ENCODE measurements at regions not wholly inside any gene's neighbourhood (a gene's known extent, or its start where the extent isn't known, plus 50 kb on each side); places are given as distances from the start of the nearest gene placed in this dataset.

- DNase-seq = no peak
Observed at GRCh38 chr12:81874586-81874985, 115.4 kb upstream of the PPFIA2 start.

DNA sequence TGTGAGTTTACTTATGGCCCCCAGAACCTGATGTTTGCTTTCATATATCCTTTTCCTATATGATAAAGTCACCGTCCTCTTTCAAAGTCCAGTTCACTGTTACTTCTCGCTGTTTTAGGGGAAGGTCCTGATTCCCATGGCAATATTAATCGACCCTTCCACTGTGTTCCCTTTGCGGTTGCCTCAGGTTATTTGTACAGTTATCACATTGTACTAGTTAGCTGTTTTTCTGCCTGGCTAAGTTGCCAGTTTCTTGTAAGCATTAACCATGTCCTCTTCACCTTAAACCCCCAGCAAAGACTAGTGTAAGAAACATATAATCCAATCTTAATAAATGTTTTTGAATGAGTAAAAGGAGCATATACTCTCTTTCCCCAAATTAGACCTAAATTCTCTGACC lies 115.0 kb upstream of the PPFIA2 start:
- no peak for DNase-seq
- intact Hi-C loops (cut with DNase I) = no loop called here

More at GRCh38 chr12:81874586-81874985, 115.4 kb upstream of the PPFIA2 start:
- intact Hi-C loops (cut with DNase I) = no loop called here

- intact Hi-C loops (cut with DNase I) = no loop called here
- DNase-seq = no peak
Observed at GRCh38 chr12:81872400-81872799, 113.2 kb upstream of the PPFIA2 start.

- DNase-seq = no peak
- intact Hi-C loops (cut with DNase I) = no loop called here
Observed at GRCh38 chr12:81866081-81866480, 106.9 kb upstream of the PPFIA2 start.

- intact Hi-C loops (cut with DNase I) = no loop called here
Observed at GRCh38 chr12:81863406-81863805, 104.3 kb upstream of the PPFIA2 start.

GRCh38 chr12:81859521-81859920 lies 100.4 kb upstream of the PPFIA2 start:
- intact Hi-C loops (cut with DNase I) = no loop called here
- DNase-seq = no peak

More at GRCh38 chr12:81863406-81863805, 104.3 kb upstream of the PPFIA2 start:
- no peak for DNase-seq

- intact Hi-C loops (cut with DNase I) = no loop called here
- no peak for DNase-seq
Observed at GRCh38 chr12:81843599-81843998, 84.4 kb upstream of the PPFIA2 start.

DNA sequence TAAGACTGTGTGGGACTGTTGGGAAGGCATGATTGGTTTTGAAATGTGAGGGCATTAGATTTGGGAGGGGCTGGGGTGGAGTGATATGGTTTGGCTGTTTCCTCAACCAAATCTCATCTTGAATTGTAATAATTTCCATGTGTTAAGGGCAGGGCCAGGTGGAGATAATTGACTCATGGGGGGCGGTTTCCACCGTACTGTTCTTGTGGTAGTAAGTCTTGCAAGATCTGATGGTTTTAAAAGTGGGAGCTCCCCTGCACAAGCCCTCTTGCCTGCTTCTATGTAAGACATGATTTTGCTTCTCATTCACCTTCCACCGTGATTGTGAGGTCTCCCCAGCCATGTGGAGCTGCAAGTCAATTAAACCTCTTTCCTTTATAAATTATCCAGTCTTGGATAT lies 76.6 kb upstream of the PPFIA2 start:
- intact Hi-C loops (cut with DNase I) = no loop called here
- DNase-seq = no peak

DNA sequence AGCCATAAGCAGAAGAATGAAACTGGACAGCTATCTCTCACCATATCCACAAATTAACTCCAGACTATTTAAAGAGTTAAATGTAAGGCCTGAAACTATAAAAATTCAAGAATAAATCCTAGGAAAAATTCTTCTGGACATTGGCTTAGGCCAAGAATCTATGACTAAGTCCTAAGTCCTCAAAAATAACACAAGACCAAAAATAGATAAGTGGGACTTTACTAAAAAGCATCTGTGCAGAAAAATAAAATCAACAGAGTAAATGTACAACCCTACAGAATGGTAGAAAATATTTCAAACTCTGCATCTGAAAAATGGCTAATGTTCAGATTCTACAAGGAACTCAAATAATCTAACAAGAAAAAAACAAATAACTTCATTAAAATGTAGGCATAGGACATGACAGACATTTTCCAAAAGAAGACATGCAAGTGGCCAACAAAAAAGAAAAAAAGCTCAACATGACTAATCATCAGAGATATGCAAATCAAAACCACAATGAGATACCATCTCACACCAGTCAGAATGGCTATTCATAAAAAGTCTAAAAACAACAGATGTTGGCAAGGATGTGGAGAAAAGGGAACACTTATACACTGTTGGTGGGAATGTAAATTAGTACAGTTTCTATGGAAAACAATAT lies 61.0 kb upstream of the PPFIA2 start:
- intact Hi-C loops (cut with DNase I) = no loop called here
- no peak for DNase-seq

- DNase-seq = no peak
- intact Hi-C loops (cut with DNase I) = no loop called here
Observed at GRCh38 chr12:81815611-81816010, 56.5 kb upstream of the PPFIA2 start.

DNA sequence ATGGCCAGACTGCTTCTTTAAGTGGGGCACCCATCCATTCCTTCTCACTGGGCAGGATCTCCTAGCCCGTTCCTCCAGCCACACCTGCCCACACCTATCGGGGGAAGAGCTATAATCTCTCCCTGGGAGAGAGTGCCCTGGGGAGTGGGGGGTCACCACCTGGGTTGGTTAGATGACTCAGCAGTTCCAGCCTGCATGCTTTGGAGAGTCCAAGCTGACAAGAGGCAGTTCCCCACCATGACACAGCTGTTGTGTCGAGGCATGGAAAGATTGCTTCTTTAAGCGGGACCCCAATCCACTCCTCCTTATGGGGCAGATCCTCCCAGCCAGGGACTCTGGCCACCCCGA lies 52.6 kb upstream of the PPFIA2 start:
- intact Hi-C loops (cut with DNase I) = no loop called here
- no peak for DNase-seq

DNA sequence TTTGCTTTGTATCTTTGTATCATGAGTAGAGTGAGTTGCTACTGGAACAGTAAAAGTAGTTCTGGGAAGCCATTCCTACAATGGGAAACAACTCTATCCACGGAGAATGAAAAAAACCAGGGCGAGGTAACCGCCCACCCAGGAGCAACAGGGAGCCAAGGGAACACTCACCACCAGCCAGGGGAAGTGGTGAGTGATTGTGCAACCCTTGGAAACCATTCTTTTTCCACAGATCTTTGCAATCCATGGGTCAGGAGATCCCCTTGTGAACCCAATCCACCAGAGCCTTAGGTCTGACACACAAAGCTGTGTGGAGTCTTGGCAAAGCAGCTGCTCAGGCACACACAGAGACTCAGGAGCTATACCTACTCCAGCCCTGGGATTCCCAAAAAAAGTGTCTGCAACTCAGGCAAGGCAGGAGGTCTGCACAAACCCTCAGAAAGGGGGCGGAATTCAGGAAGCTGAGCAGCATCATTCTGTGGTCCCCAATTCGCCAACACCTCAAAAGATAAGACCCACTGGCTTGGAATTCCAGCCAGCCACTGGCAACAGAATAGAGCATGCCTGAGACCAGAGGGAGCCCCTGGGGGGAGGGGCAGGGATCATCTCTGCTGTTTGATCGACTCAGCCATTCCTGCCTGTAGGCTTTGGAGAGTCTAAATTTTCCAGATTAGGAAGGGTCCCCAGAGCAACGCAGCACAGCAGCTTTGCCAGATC lies 52.1 kb upstream of the PPFIA2 start:
- no peak for DNase-seq
- intact Hi-C loops (cut with DNase I) = no loop called here

GRCh38 chr12:81809829-81810595 lies 50.9 kb upstream of the PPFIA2 start:
- no peak for DNase-seq
- intact Hi-C loops (cut with DNase I) = no loop called here

DNA sequence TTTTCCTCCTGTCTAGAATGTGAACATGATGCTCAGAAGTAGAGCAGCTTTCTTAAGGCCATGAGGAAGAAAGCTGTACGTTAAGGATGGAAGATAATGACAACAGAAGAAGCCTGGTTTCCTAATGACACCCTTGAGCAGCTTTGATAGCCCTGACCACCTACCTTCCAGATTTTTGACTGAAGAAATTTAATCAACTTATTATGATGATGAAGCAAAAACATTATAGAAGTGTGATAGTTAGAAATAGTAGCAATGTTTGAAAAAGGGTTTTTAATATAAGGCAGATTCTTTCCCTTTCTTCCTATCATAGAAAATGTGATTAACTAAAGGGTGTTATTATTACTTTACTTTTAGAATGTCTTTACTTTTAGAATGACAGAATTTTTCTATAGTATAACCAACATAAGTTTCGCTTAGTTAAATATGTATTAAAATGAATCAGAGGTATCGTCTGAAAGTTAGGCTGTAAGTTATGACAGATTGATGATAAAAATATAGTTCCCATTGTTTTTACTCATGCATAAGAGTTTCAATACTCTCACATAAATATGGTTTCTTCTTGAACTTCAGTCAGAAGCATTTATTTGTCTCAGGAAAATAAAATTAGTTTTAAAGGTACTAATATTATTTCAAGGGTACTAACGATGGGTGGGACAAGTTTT lies 50.1 kb upstream of the PPFIA2 start:
- DNase-seq = no peak
- intact Hi-C loops (cut with DNase I) = no loop called here
